ENCODE measurements at regions not wholly inside any gene's neighbourhood (a gene's known extent, or its start where the extent isn't known, plus 50 kb on each side); places are given as distances from the start of the nearest gene placed in this dataset.

DNA sequence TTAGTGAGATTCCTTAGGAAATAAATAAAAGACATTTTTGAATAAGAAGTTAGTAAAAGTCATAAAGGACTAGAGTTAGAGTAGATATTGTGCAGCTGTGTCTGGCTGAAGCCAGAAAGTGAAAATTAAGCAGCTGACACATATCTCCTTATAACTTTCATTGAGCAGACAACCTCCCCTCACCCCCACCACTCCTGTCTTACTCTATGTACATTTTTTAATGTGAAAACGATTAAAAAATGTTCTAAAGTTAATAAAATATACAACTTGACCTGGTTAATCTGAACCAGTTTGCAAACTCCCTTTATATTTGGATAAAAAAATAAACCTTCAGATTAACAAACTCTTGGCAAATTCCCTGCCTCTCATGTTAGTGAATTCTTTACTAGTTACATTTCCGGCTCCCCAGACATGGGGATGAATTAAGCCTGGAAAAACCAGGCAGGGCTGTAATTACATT, 462.8 kb downstream of the MEIS1 start:
- no peak for FAIRE-seq

DNA sequence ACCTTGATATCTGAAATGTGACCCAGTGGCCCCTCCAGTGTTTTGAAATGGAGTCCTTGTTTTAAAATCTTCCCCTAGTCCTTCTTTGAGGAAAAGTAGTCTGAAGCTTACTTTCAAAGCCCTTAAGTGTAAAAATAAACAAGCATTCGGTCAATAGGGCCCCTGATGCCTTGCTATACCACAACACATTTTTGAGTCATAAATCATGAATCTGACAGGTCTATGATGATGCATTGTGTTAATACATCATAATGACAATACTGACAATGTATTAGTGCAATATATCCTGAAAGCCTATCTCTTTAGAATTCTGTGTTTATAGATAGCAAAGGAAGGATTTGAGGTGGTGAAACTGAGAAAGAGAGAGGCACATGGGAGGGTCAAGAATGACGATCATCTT, 464.2 kb downstream of the MEIS1 start:
- FAIRE-seq = no peak

DNA sequence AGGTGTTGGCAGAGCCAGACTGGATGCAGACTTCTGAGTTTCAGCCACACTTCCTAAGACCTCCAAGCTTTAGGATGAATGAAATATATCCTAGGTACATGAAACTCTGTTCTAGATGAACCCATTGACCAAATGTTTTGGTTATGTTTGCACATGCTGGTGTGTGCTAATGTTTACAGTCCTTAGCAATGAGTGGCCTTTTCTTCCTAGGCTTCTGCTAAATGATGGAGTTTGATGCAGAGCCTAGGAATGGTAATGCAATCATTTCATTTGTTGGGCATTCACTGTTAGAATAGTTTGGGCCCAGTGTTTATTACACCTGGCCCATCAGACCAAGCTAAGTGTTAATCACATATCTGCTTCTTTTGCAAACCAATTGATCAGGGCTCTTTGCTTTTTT, 464.7 kb downstream of the MEIS1 start:
- no peak for FAIRE-seq

DNA sequence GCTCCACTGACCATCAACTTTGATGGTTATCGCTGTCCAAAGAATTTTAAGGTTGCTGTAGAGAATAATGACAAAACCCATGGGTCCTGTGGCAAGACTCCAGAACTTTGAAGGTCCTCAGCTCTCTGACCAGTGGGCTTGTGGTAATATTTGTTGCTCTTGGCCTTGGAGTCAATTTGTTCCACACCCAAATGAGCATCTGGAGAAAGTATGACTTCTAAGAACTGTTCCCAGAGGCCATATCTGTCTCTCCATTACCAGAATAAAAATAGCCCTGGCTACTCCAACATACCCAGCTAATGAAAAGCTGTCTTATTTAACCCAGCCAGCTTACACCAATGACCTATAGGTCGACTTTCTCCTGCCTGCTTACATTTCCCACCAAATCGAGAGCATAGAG, 466.4 kb downstream of the MEIS1 start:
- no peak for FAIRE-seq

GRCh38 chr2:66903183-66903582, 468.3 kb downstream of the MEIS1 start:
- no peak for FAIRE-seq

DNA sequence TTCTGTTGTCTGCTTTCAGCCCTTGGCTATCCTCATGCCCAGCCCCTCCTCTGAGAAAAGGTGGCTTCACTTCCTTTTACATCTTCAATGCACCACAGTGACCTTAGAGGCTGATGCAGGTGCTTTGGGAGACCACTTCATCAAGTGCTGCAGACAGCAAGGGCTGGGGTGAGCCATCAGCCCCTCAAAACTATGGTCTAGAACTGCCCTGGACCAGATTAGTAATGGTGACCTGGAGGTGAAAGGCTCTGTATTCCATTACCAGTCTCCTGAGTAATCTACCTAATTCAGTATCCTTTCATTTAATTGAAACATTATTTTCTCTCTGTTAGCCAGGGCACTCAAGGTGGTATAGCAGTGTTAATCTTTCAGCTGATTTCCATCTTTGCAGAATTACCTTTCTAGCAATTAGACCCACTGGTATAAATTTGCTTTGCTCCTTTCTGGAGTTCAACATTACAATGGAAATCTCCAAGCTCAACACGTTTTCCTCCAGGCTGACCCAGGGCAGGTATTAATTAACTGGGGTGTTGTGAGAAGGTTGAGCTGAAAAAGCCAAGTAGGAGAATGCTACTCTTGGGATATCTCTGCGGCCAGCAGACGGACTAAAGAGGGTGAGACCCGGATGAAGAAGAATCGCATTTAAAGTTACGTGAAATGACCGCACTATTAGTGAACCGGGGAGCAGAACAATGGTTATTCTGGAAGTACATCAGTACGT, 469.0 kb downstream of the MEIS1 start:
- no peak for FAIRE-seq

DNA sequence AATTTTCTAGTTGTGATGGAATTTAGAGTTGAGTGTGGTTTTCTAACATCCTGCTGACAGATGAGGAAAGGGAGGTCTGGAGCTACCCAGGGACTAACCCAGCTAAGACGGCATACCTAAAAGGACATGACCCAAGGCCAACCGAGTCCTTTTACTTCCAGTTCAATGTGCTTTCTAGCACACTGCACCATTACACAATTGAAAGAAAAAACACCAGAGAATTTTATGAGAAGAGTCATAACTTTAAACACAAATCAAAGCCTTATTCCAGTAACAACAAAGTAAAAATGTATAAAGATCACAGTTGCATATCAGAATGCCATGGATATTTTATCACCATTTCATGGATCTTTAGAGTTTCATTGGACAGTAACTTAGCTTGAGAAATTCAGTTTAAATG, 480.3 kb downstream of the MEIS1 start:
- FAIRE-seq = no peak

DNA sequence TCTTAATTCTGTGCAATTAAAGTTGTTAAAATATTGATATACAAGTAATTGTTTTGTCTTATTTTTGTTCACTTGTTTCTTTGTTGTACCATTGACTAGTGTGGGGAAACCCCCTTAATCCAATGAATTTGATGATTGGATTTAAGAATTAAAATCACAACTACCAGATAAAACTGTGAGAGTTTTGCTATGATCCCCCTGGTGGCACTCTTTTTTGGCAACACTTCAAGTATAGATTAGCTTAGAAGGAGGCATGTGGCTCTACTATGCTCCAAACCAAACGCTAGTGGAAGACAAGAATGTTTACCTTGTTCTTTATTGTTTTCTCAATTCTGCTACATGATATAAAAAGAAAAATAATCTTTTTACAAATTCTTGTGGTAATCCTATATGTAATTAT, 477.8 kb upstream of the ETAA1 start:
- FAIRE-seq = no peak

- FAIRE-seq = no peak
These were observed 476.7 kb upstream of the ETAA1 start for GRCh38 chr2:66920415-66920814.

- FAIRE-seq = no peak
These were observed 472.0 kb upstream of the ETAA1 start for GRCh38 chr2:66925128-66925527.

DNA sequence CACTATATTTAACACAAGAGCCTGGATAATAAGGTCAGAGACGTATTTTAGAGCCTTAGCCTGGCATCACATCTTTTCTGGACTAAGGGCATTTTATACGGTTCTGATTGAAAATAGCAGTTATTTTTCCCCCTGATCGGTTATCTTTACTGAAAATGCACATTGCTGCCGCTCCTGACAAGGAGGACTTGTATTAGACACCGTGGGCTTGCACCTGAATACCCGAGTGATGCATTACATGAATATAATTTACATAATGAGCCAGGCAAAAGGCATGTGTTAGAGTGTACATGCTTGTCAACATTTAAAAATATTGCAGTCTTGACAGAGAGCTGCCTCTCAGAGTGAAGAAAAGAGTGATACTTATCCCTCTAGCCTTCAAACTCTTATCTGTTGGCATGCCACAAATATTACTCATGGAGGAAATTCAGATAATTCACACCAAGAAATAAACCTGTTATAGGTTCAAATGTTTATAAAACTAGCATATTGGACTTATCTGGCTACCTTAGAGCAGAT, 470.5 kb upstream of the ETAA1 start:
- FAIRE-seq = no peak

DNA sequence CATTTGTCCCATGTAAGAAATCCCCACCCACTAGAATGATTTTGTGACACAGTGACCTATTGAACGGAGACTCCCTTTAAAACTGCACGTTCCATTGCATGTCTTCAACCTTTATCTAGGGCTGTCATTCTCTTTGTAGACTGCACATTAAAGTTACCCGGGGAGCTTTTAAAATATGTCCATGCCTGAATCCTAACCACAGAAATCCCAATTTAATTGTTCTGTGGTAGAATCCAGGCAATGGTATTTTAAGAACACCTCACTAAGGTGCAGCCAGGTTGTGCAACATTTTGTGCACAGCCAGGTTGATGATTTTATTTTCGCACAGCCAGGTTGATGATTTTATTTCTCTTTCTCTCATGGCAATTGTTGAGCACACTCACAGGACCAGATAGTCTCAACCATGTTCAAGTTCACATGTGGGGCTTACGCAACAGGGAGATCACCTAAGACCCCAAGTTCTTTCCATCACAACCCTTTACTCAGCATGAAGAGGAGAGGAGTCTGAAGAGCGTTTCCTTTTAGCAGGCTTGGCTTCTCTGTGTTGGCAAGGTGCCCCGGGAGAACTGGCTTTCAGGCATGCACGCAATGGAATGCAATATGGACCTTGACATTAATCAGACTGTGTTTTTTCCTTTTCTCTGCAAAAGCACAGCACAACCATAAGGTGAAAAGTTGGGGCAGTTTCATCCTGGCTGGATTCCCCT, 467.3 kb upstream of the ETAA1 start:
- no peak for FAIRE-seq

GRCh38 chr2:66930339-66931220, 466.6 kb upstream of the ETAA1 start:
- no peak for FAIRE-seq

DNA sequence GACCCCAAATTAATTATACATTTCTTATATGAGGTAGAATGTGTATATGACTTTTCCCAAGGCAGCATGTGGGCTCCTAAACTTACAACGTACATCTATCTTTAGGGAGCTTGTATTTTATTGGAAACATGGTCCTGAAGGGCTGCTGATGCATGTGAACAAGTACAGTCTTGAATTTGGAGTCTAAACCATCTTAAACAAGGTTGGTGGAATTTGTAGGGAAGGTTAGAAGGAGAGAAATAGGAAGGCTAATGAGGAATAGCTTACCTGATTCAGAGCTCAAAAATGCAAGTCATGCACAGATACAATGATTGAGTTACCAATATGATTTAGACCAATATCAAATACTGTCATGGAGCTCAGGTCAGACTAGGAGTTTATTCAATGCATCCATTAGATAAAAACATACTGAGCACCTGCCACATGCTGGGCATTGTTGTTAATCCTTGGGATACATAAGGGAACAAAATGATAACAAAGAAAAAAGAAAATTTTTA, 458.6 kb upstream of the ETAA1 start:
- FAIRE-seq = no peak

- FAIRE-seq = no peak
These were observed 457.1 kb upstream of the ETAA1 start for GRCh38 chr2:66940080-66940479.

DNA sequence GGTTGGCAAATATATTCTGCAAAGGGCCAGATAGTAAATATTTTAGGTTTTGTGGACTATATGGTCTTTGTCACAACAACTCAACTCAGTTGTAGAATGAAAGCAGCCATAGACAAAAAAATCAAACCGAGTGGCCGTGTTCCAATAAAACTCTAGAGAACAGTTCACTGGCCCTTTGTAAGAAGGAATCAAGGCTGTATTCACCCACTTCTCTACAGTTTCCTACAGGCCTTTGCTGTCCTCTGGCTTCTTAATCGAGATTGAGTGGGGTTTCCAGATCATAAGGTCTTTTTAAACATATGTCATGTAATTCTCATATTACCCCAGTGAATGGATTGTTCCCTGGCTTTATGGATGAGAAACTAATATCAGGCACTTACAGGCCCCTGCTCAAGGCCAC, 448.9 kb upstream of the ETAA1 start:
- no peak for FAIRE-seq

GRCh38 chr2:66957198-66957597, 439.9 kb upstream of the ETAA1 start:
- no peak for FAIRE-seq

DNA sequence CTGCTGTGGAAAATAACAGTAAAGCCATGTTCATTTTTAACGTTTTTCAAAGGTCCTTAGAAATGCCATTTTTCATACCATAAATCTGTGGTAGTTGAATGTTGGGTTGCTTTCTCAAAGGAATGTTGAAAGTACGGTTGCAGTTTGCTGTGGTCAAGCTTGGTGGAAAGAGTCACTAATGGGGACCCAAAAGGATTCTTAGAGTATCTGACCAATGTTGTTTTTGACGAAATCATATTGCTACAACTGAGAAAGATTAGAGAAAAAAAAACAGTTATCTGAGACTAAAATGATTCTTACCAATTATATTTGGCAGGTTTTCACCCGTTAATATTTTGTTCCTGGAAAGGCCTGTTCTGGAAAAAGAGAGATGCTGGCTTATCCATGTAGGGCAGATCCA, 439.5 kb upstream of the ETAA1 start:
- no peak for FAIRE-seq

- FAIRE-seq = no peak
These were observed 437.0 kb upstream of the ETAA1 start for GRCh38 chr2:66960161-66960560.

DNA sequence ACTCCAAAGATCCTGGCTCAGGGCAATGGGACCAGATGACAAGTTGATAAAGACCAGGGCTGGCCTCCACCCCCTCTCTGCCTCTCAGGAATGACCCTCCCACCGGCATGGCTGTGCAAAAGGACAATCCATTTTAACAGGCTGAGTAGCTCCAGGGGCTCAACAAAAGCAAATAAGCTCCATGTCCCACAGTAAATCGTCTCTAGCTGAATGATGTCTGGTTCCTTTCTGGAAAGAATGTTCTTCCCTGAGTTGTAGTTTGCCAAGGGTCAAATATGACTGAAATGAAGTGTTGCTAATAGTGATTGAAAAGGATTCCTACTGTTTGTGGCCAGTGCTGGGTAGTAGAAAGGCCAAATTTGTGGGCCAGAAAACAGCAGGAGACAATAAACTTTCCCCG, 434.4 kb upstream of the ETAA1 start:
- no peak for FAIRE-seq

- FAIRE-seq = no peak
These were observed 430.5 kb upstream of the ETAA1 start for GRCh38 chr2:66966631-66967030.

GRCh38 chr2:66968946-66969345, 428.2 kb upstream of the ETAA1 start:
- FAIRE-seq = no peak

GRCh38 chr2:66981074-66981473, 416.1 kb upstream of the ETAA1 start:
- no peak for FAIRE-seq

Data from A204.1 (cell line).